ENCODE measurements at regions not wholly inside any gene's neighbourhood (a gene's known extent, or its start where the extent isn't known, plus 50 kb on each side); places are given as distances from the start of the nearest gene placed in this dataset.

DNA sequence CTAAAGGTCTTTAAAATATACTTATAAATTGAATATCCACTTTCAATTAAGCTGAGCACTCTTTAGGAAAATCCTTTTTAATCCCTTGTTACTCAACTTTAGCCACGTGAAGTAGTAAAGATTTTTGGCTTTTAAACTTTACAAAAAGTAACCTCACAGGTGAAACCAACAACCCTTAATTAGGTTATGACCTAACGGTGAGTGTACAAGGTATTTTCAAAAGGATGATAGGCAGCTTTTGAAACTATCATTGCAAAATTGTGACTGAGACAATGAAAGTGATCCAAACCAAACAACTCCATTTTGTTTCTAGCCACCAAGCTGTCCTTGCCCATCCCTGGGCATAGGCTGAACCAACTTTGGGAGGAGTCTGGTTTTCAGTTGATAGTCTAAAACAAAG, 940.2 kb downstream of the OTOL1 start:
- no peak for DNase-seq

DNA sequence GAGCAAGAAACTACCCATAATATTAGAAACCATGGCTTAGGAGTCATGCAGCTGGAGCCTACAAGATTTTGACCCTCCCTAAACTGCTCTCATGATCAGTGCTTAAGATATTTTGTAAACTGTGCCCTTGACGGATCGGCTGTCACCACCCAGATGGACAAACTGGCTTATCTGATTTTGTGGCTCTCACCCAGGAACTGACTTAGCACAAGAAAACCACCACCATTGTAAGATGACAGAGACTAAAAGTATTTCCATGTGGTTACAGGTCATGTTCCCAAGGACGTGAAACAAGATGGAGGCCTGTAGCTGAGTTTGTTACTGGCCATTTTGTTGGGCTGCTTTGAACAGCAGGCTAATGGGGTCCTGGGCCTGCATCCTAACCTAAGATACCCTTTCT, 940.9 kb downstream of the OTOL1 start:
- DNase-seq, result no peak

DNA sequence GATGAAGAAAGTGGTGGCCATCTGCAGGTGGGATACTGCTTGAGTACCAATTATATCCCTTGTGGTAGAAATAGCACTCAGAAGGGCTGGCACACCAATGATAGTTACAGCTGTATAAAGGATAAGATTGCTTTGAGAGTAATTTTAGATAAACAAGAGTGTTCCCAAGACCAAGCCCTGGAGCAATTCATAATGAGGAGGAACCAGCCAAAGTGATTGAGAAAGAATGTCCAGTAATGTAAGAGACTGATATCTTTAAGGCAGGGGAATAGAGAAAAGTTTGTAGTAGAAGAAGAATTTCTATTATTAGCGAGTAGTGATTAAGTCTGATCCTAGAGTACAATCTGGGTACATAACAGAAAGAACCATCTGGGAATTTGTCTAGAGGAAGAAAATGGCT, 945.1 kb downstream of the OTOL1 start:
- no peak for DNase-seq

GRCh38 chr3:162443376-162443775, 946.8 kb downstream of the OTOL1 start:
- no peak for DNase-seq

DNA sequence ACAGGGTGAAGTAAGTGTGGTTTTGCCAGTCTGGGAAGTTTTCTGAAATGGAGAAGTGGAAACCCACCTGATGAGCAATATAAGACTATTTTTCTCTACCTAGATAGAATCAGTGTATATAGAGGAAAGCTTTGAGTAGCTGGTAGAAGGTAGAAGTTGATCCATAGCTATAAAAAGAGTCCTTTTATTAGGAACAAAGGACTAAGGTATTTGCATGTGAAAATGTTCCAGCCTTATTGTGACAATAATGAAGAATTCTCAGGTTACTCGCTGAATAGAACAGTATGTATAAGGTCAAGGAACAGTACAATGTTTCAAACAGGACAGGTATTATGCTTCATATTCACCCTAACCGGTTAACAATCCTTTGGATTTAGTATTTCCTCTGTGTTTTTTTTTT, 972.2 kb downstream of the OTOL1 start:
- no peak for DNase-seq

DNA sequence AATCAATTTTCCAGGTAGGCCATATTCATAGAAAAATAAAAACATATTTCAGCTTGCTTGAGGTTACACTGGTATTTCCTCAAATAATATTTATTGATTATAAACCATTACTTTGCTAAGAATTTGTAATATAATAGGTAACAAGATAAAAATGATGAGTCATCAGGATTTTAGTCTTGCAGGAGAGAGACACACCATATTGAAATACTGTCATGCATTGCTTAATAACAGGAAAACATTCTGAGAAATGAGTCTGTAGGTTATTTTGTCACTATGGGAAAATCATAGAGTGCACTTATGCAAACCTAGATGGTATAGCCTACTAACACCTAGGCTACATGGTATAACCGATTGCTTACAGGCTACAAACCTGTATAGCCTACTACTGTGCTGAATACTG, 990.5 kb downstream of the OTOL1 start:
- no peak for DNase-seq

DNA sequence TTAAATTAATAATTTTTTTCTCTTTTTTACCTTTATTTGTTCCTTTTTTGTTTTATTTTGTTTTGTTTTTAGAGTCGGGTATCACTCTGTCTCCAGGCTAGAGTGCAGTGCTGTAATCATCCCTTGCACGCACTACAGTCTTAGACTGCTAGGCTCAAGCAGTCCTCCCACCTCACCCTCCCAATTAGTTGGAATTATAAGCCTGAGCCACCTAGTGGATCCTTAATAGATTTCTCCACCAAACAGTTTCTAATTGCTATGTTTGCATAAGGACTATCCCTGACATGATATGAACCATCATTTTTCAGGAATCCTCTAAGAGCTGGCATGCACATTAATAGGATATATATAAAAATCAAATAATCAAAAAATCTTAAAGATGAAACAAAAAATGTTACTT, 993.2 kb downstream of the OTOL1 start:
- DNase-seq, result no peak

GRCh38 chr3:162491952-162492351, 995.3 kb downstream of the OTOL1 start:
- DNase-seq, result no peak

DNA sequence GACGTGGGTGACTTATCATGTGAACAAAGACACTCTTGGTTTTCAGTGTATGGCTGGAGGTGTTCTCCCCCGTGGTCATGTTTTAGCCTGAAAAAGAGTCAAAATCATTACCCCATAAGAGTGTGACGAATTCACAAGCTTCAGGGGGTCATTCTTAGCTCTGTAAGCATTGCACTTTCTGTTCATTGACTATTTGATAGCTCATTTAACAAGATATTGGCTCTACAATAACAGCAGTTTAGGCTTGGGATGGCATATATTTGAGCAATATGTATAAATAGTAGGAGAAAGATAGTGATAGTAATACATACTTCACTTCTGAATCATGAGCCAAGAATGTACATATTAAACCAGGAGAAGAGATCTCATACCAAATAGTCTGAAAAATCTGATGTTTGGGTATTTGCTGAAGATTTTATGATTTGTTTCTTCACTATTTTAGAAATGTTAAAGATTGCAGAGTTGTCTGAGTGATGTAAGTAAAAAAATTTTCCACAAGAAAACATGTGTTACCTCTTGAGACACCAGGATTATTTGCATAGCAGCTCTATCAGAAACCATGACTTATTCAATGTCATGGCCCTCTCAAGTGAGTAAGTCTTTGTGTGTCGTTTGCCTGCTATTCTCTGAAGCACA, 996.0 kb downstream of the OTOL1 start:
- no peak for DNase-seq

- no peak for DNase-seq
Measured at GRCh38 chr3:162498626-162499025, 1002.0 kb downstream of the OTOL1 start.

DNA sequence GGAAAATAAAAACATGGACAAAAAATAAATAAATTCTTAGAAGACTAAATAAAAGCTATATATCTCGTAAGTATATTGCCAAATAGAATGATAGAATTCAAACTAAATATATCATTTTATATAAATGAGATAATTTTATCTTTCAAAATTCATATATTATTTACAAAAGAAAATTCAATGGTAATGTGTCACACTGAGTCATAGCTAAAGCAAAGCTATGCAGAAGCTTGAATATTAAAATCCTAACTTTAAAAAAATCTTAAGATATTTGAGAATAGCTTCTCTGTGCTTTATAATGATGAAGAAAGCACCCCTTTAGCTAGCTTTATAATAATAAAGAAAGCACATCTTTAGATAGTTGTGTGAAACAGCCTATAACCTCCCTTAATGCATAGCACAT, 1010.8 kb downstream of the OTOL1 start:
- no peak for DNase-seq

GRCh38 chr3:162512488-162512887, 1015.9 kb downstream of the OTOL1 start:
- DNase-seq, result no peak

- no peak for DNase-seq
Measured at GRCh38 chr3:162517110-162517509, 1020.5 kb downstream of the OTOL1 start.

DNA sequence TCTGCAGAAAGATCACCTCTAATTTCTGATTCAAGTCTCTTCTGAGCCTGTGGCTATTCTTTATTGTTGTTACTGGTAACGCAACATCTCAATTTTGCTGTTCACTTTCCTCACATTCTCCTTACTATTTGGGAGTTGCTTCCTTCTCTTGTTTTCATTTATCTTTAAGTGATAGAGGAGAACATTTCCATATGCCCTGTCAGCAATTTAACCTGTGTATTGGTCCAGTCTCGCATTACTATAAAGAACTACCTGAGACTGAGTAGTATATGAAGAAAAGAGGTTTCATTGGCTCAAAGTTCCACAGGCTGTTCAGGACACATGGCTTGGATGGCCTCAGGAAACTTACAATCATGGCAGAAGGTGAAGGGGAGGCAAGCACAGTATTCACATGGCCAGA, 1025.1 kb downstream of the OTOL1 start:
- DNase-seq, result no peak

- peak; percentile 8 for DNase-seq
Measured at GRCh38 chr3:162525066-162525742, 1028.6 kb downstream of the OTOL1 start.

DNA sequence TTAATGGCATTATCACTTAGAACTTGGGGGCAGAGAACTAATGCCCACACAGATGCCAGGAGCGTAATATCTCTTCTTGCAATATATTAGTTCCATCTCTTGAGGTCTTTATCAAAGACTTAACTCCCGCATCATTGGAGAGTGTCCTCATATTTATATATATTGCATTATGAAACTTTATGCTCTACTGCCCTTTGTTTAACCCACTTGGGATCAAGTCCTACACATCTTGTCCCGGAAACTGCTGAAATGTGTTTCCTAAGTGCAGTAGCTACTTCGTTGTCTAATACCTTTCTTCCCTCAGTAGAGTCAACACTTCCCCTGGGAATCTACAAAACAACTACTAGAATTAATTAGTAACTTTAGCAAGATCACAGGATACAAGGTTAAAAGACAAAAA, 1029.2 kb downstream of the OTOL1 start:
- no peak for DNase-seq

GRCh38 chr3:162534431-162534830, 1037.8 kb downstream of the OTOL1 start:
- no peak for DNase-seq

- DNase-seq, result no peak
Measured at GRCh38 chr3:162538491-162538890, 1041.9 kb downstream of the OTOL1 start.

DNA sequence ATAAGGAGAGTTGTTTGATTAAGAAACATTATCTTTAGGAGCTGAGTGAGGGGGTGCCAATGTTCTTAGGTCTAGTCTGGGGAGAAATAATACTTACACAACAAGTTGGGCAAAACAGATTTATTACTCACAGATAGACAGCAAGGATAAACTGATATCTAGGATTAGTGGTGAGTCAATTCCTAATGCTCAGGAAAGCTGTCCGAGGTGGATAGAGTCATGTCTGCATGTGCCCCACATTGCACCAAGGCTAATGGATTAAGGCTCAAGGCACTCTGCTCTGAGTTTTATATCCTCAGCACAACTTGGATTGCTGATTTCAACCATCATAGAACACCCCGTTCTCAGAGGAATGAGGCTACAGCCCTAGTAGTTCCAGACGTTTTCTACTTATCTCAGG, 1042.3 kb downstream of the OTOL1 start:
- DNase-seq, result no peak

GRCh38 chr3:162540421-162540820, 1043.8 kb downstream of the OTOL1 start:
- DNase-seq, result no peak

DNA sequence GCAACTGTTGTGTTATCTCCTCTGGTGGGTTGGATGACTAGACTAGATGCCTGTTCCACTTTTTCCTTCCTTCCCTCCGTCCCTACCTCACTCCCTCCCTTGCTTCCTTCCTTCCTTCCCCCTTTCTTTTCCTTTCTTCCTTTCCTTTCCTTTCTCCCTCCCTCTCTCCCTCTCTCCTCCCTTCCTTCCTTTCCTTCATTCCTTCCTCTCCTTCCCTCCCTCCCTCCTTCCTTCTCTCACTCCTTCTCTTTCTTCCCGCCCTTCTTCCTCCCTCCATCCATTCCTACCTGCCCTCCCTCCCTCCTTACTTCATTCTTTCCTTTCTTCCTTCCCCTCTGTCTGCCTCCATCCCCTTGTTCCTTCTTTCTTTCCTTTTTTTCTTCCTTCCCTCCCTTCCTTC, 1045.3 kb downstream of the OTOL1 start:
- DNase-seq, result no peak

DNA sequence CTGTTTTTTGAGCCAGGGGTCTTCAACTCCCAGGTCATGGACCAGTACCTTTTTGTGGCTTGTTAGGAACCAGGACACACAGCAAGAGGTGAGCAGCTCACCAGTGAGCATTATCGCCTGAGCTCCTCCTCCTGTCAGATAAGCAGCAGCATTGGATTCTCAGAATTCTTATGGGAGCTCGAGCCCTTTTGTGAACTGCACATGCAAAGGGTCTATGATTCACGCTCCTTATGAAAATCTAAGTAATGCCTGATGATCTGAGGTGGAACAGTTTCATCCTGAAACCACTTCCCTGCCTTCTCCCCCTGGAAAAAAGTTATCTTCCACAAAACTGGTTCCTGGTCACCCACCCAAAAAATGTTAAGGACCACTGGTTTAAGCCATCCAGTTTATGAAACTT, 1047.6 kb downstream of the OTOL1 start:
- DNase-seq, result no peak

- no peak for DNase-seq
Measured at GRCh38 chr3:162546910-162547309, 1050.3 kb downstream of the OTOL1 start.

DNA sequence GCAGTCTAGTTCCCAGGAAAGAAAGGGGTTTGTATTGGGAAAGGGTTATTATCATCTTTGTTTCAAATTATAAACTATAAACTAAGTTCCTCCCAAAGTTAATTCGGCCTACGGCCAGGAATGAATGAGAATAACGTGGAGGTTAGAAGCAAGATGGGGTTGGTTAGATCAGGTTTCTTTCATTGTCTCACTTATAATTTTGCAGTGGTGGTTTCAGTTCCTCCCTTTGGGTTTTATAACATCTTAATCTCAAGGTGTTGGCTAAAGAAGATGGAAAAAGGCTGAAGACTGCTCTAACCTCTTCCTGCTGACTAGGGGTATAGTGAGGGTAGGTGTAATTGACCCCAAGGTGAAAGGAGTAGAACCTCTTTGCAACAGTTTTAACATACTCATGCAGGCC, 1050.7 kb downstream of the OTOL1 start:
- no peak for DNase-seq

- no peak for DNase-seq
Measured at GRCh38 chr3:162555761-162556160, 1059.2 kb downstream of the OTOL1 start.
